Stimulated activated CD8-positive, alpha-beta memory T cell treated with anti-CD3 and anti-CD28 coated beads, Interleukin-4, amount 100 ng/mL, for 24 hours (primary cell): ENCODE measurements at regions not wholly inside any gene's neighbourhood (a gene's known extent, or its start where the extent isn't known, plus 50 kb on each side); places are given as distances from the start of the nearest gene placed in this dataset.
"Not testable (repeated sequence)": the region's sequence is repeated elsewhere in the genome, so short reads cannot be mapped to it uniquely, and the experiment has no call there.

Experiments used
- DNase-seq: peaks from one replicate; pipeline ENCODE4 v3.0.0-alpha.2; 2020; ENCODE audit warnings: low read depth

DNA sequence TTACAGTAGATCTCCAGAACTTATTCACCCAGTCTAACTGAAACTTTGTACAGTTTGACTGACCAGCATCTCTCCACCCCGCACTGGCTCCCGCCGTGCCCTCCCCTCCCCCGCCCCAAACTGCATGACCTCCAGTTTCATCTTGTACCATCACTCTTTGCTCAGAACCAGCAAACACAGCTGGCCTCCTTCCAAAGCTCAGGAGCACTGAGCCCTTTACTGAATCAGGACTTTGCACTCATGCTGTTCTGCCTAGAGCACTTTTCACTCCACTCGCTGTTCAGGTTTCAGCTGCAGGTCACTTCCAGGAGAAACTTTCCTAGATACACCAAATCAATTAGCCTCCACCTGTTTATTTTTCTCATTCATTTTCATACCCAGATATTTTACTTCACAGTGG is 455.3 kb upstream of the PDE3A start:
- DNase-seq, result no peak

DNA sequence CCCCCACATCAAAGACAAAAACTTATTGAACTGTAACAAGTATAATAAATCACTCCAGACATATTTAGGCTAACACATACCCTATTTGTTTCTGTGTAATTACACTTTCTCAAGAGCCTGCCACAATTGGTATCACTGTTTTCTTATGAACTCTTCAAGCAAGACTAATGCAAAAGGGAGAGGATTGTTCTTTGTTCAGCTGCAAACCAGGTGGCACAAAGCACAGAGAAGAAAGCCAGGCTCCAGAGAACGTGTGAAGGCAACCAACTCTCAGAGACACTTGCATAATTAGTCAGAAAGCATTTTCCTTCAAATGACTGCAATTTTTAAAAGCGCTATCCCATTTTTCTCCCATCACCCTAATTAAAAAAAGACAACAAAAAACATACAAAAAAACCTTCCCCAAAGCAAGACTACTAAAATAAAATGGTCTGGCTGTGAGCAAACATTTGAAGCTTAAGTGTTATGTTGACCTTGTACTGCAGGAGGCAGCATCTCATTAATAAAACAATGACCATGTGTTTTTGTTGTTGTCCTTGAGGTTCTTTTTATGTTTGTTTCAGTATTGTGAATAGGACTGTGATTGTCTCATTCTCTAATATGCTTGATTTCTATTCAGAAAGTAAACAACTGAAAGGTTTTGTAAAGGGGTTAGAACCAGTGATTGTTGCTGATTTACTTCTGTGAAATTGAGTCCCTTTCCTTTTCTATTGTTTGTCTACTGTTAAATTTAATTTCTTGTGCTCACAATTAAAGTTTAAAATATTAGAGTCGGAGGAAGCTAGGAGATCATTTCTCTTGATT is 452.7 kb upstream of the PDE3A start:
- DNase-seq, result no peak

DNA sequence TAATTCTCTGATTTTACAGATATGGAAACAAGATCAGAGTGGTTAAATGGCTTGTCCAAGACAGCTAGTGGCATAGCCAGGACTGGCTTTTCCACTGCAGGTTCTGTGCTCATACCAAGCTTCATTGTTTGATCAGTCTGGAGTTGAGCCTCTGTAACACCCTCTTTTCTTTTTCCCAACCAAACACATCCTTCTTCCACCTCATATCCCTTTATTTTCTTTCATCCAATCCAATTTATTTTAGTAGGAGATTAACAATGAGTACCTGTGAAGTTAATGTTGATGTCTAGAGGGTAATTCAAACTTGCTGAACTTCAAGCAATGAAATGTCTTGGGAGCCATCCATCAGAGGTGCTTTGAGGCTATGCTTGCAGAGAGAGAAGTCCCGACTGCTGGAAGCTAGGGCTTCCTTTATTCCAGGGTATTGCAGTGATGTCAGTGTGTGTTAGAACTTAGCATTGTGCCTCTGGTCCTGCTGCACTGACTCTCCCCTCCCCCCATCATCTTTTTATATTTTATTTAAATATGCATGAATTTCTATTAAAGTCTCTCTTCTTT is 452.1 kb upstream of the PDE3A start:
- DNase-seq, result no peak

DNA sequence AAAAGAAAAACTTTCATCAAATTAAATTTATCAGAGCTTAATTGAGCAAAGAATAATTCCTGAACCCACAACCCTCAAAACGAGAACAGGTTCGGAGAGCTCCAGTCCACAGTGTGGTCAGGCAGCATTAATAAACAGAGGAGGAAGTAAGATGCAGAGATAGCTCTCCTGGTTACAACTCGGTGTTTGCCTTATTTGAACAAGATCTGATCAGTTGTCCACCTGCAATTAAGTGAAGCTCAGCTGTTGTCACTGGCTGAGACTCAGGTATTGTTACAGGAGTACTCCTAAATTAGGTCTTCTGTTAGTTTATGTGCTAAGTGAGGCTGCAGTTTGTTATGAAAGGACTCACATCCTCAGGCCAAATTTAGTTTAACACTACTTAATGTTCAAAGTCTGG is 451.4 kb upstream of the PDE3A start:
- no peak for DNase-seq

DNA sequence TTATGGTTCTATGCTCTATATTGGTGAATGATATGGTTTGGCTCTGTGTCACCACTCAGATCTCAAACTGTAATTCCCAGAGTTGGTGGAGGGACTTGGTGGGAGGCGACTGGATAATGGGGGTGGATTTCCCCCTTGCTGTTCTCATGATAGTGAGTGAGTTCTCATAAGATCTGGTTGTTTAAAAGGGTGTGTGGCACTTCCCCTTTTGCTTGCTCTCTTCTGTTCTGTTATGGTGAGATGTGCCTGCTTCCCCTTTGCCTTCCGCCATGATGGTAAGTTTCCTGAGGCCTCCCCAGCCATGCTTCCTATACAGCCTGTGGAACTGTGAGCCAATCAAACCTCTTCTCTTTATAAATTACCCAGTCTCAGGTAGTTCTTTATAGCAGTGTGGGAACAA is 446.6 kb upstream of the PDE3A start:
- not testable (repeated sequence) for DNase-seq

DNA sequence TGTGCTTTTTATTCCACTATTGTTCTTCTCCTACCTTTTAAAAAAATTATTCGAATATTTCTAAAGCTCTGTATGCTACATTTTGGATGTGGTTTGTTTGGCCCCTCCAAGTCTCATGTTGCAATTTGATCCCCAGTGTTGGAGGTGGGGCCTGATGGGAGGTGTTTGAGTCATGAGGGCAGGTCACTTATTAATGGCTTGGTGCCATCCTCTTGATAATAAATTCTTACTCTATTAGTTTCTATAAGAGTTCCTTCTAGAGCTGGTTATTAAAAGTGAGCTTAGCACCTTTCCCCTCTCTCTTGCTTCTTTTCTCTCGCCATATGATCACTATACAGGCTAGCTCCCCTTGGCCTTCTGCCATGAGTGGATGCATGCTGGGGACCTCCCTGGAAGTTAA is 445.6 kb upstream of the PDE3A start:
- no peak for DNase-seq

DNA sequence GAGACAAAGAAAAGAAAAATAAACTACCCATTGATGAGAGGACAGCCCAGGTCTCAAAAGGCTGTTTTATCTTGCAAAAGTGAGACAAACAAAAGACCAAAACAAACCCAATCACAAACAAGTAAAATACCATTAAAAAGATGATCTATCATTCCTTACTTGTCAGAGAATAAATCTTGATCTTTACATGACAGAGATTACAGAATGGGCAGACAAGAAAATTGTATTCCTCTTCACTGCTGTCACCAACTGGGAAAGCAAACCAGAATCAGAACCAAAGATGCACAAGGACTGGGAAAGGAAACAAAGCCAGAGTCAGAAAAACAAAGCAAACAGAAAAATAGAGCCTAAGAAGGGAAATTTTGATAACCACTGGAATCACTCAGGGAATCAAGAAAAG is 444.0 kb upstream of the PDE3A start:
- no peak for DNase-seq

DNA sequence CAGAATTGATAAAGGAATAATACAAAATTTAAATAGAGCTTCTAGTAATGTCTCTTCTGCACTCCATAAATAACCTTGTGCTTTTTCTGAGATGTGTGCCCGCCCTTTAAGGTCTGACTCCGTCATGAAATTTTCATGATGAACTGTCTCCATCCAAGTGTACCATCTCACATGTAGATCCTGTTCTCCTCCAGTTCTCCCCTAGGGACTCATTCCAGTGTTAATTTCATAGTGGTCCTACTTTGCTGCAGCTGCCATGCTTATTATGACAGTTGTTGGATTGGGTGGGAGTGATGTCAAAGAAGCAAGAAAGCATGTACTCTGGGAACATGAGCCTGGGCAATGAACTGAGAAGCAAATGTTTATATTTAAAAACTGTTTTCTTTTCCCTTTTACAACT is 442.5 kb upstream of the PDE3A start:
- DNase-seq, result no peak

DNA sequence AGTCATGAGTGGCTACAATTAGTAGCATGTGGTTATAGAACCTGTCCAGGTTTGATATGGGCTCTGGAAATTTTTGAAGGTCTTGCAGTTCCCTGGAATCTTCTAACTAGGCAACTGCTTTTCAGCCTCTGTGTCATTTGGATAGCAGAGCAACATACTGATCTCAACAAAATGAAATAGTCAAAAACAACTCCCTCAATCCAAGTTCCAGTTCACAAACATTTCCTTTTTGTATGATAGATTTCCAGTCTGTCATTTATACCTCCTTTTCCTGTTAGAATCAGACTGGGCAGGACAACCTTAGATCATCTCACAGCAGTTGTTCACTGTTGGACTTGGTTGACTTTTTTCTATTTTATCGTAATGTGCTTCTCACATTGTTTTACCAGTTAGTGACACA is 442.1 kb upstream of the PDE3A start:
- DNase-seq, result no peak

DNA sequence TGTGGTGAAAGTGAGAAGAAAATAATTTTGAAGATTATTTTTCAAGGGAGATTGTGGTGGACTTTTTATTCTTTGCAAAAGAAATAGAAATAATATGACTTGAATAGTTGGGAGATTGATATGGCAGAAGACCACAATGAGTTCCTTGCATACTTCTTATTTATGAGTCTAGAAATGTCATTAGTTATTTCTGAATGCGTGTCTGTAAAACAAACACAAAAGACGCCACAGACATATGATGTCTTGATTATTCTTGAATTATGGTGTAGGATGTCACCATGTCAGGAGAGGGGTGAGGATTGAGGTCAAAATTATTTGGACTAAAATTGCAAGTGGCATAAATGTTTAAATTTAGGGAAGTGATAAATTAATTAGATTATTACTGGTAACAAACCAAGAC is 440.7 kb upstream of the PDE3A start:
- no peak for DNase-seq

DNA sequence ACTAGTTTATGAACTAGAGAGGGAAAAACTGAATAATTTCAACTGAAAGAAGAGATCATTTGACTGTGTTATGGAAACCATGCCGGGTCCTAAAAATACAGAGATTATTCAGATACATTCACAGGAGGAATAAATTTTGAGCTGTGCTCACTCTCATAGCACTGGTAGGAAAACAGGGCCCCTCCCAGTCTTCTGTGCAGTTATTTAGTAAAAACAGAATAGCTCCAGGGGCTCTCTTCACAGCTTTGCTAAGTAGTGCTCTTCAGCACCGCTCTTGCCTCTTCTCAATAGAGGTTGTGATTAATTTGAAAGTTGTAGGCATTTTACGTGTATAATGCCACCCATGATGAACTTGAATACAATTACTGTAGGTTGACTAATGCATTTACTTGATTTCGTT is 435.9 kb upstream of the PDE3A start:
- DNase-seq, result no peak

DNA sequence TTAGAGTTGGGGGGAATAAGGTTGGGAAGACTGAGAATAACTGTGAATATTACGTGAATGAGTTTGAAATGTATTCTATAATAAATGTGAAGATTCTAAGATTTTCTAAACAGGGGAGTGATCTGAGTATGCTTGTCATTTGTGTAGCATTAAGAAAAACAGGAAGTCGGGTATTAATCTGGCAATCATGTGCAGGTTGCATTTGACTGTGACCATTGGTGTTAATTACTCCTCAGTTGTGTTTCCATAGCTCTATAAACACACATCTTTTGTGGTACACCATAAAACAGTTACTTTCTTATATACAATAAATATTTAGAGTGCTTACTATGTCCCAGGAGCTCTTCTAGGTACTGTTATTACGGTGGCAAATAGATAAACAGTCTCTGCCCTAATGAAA is 434.4 kb upstream of the PDE3A start:
- no peak for DNase-seq

DNA sequence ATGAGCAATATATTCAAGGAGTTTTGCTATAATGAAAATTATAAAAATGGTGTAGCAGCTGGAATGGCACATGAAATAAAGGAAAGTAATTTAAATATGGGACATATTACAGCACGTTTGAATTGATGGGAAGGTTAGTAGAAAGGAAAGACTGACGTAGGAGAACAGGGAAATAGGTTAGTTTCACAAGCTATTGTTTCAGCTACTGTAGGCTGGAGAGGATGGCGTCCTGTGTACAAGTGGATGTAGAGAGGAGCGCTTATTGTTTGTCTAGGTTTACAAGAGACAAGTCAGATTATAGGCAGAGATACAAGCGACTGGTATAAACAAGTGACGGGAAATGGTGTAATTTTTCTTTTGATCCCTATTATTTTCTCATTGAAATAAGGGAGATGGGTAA is 431.2 kb upstream of the PDE3A start:
- DNase-seq, result no peak

DNA sequence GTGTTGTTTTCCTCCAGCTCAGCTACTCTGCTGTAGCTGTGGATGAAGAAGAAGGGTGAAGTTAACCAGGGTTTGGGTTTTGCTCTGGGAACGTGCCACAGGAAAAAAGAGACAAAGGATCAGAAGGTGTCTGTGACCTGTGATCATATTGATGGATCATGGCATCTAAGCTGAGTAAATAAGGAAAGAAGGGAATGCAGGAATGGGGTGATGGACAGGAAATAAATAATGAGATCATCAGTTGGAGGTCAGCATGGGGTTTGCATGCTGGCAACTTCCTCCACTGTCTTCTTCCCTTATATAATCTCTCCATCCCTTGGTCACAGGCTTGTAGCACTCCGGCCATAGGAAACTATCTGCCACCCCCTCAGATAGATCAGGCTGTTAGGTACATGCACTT is 430.3 kb upstream of the PDE3A start:
- no peak for DNase-seq

DNA sequence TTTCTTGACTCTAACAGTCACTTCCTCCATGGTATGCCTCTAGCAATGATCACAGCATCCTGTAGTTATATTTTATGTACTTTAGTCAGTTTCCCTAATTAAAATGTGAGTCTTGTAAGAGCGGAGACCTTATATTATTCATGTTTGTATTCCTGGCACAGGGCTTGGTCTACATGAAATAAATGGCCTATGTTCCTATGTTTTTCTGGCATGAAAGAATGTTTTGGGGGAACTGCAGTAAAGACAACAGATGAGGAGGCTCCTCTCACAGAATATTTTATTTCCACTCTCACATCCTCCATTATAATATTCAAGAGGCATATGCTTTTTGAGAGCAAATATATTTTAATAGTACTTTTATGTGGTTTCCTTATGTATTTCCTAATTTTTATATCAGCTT is 429.8 kb upstream of the PDE3A start:
- DNase-seq, result no peak

DNA sequence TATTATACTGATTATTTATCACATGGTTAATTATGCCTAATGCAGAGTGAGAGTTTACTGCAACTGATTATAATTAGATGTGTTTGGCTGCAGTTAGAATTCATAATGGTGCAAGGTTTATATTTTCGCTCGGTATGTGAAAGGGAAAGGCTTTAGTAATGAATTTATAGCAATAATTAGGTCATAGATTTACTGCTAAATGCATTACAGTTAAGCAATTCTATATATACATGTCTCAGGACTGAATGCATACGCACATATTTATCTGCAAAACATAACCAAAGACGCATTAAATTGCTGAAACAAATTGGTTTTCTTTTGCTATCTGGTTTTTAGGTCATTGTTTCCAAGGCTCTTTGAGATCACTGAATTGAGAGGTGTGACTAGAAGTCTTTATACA is 428.1 kb upstream of the PDE3A start:
- no peak for DNase-seq

DNA sequence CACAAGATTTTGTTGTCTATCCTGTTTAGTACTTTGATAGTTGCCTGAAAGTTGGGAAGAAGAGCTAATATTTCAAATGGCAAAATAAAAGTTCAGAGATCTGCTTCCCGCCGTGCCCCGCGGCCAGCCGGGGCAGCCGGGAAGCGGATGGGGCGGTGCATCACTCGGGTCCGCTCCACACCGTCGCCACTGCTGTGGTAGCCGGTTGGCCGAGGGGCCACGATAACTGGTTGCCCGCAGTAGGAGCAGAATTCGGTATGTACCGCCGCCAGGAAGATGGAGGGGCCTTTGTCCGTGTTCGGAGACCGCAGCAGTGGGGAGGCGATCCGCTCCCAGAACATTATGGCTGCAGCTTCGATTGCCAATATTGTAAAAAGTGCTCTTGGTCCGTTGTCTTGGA is 427.2 kb upstream of the PDE3A start:
- DNase-seq, result no peak

DNA sequence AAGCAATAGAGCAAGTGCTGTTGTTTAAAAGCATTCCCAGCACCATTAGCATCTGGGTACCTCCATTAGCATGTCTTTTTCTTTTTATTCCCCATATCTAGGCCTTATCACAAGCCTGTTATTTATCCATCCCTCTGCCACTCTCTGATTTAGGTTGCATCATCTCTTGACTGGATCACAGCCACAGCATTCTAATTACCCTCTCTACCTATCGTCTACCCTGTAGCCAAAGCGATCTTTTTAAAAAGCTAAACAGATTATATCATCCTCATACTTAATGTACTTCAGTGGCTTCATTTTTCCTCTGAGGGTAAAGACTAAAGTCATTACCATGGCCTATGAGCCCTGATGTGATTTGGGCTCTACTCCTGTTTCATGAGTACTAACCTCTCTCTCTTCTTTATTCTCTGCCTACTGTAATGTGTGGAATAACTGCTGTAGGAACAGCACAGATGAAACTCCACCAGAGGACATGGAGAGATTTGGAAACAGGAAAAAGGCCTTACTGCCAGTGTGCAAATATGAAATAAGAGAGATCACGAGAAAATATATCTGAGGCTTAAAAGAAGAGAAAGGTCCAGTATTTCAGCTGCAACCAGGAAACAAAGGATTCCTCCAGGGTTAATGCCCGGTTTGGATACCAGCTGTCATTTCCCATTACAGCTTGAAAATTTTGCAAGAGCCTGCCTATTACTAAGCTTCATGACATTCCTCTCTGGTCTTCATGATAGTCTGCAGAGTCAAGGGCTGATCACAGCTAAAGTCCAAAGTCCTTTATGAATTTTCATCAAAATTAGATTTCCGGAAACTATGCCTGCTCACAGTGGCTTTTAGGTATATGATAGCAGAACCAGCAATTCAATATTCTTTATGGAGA is 422.5 kb upstream of the PDE3A start:
- DNase-seq, result no peak

DNA sequence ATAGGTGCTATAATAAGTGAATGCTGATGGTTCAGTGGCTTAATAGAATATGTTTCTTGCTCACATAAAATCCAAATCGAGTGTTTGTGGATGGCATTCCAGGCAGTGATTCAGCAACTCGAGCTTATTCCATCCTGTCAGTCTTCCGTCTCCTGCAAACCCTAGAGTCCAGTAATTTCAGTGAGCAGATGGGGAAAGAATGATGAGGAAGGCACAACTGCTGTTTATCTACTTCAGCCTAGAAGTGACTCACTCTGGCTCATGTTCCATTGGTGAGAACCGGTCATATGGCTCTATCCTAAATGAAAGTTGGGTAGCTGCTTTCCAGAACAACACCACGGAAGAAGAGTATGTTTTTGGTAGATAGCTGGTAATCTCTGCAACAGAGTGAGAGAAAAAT is 421.8 kb upstream of the PDE3A start:
- DNase-seq, result no peak

DNA sequence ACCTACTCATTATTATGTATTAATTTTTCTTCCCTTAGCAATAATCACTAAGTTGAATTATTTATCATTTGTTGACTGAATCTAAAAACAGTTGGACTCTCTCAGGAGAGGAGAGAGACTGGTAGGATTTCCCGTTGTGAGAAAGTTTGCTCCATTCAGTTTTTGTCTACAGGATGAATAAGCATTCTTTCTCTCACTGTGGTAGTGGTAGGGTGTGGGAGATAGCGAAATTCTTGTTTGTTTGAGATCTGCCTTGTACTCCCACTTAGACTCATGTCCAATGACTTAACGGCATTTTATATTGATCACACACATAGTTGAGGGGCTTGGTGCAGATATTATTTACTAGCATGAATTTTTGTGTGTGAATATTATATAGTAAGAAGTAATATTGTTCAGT is 421.0 kb upstream of the PDE3A start:
- no peak for DNase-seq

DNA sequence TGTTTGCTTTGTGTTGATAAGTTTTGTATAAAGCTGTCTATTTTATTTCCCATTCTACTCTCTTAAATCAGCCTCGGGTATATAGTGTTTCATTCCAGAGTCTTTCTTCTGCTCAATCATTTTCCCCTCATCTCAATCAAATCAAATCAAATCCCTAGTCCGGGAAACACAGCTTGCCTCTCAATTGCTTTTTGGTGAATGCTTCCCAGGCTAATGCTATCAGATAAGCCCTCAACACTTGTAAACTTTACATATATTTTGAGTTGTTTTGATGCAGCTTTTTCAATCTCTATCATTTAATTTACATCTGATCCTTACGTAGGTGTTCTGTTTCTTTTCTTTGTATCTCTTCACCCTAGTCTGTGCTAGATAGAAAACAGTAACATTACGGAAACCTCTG is 416.7 kb upstream of the PDE3A start:
- no peak for DNase-seq

DNA sequence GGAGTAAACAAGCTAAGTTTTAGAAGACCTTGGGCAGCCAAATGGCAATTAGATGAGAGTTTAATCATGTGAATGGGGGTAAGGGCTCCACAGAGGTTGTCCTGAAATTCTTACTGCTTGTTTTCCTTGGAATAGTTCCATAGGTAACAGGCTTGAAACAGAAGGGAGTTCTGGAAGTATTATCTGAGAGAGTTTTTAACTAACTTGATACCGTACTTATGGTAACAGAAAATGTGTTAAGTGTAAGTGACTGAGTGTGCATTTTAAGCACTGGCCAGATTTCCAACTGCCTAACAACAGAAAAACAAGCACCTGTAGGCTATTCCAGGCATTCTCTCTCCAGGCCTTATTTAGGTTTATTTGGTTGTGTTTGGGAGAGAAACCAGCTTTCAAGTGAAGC is 414.6 kb upstream of the PDE3A start:
- DNase-seq, result no peak

DNA sequence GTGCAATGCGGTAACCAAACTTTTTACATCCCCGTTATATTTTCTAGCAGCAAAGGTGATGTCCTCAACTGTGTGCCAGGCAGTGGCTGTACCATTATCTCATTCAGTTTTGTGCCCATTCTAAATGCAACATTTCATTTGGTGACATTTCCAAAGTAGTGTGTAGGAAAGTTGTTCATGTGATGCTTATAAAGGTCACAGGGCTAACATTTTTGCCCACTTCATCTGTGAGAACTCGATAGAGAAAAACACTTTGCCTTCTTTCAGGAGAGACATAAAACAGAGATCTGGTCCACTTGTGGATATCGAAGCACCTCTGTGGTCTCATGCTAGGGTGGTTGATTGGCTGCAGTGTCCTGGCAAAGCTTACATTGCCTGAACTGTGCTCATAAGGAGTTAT is 414.2 kb upstream of the PDE3A start:
- DNase-seq, result no peak
